Endothelial cell of umbilical vein (primary cell): ENCODE measurements at regions not wholly inside any gene's neighbourhood (a gene's known extent, or its start where the extent isn't known, plus 50 kb on each side); places are given as distances from the start of the nearest gene placed in this dataset.

Source experiments
- BruUV-seq: library from RNA; stranded (reverse); fragments of 400-500 nt; replicated peaks from 2 replicates; lab custom pipeline; 2021; lab: Mats Ljungman, UMichigan
- CTCF ChIA-PET: fragments of 300-600, 350-600 bp; sonication (Branson Sonifier 250); formaldehyde crosslinking; loops from one replicate; lab custom pipeline; 2021; ENCODE audit warnings: antibody characterized with exemption, inconsistent platforms; lab: Charles Lee
- POLR2A ChIA-PET: fragments of 300-600, 350-600 bp; sonication (Branson Sonifier 250); formaldehyde crosslinking; loops from one replicate; lab custom pipeline; 2021; ENCODE audit warnings: antibody characterized with exemption, inconsistent platforms; lab: Charles Lee
- DNase-seq: peaks from one replicate; pipeline ENCODE4 v3.0.0-alpha.2; 2011; ENCODE audit warnings: low read depth, low spot score
- FAIRE-seq: peaks from 2 replicates; lab custom pipeline; 2011; peaks lifted over from hg19 to GRCh38; lab: Jason Lieb, UNC
- H2AFZ ChIP-seq: 2 replicates; pipeline ENCODE4 v1.6.0; 2012; ENCODE audit warnings: low read depth, low read length, control low read depth, inconsistent platforms
- H3K27ac ChIP-seq: 2 replicates; pipeline ENCODE4 v1.5.1; 2011; ENCODE audit warnings: low read depth, mild to moderate bottlenecking, control low read depth, low read length, moderate library complexity; ENCODE audit not compliant: insufficient read depth
- H3K27me3 ChIP-seq, 2 experiments: 2 replicates each; pipeline versions ENCODE4 v1.6.0 to v1.6.1; 2011; ENCODE audit warnings: low read length in 2 of 2, mixed read lengths in 1 of 2; ENCODE audit not compliant: control insufficient read depth in 2 of 2, insufficient read depth in 2 of 2
- H3K36me3 ChIP-seq, 2 experiments: 2 replicates in 1 of 2; 3 replicates in 1 of 2; pipeline ENCODE4 v1.5.1; 2011; ENCODE audit warnings: low read length in 2 of 2, mild to moderate bottlenecking in 1 of 2, moderate library complexity in 1 of 2; ENCODE audit not compliant: control insufficient read depth in 2 of 2, insufficient read depth in 2 of 2; ENCODE audit errors: extremely low read depth in 1 of 2
- H3K4me1 ChIP-seq: 3 replicates; pipeline ENCODE4 v1.5.1; 2011; ENCODE audit warnings: mild to moderate bottlenecking, low read length; ENCODE audit not compliant: control insufficient read depth, insufficient read depth; ENCODE audit errors: extremely low read depth
- H3K4me2 ChIP-seq: 2 replicates; pipeline ENCODE4 v1.6.1; 2011; ENCODE audit warnings: low read length, control low read depth, mixed read lengths; ENCODE audit not compliant: insufficient read depth
- H3K4me3 ChIP-seq, 3 experiments: fragments of 200-600 bp in 1 of 3; sonication (generic), shearing (Covaris generic) in 1 of 3; replicated peaks in 1 of 3; 2 replicates each; pipeline ENCODE4 v1.5.1; 2011 to 2016; ENCODE audit warnings: control low read depth in 3 of 3, low read length in 3 of 3, mild to moderate bottlenecking in 2 of 3, inconsistent platforms in 1 of 3, low read depth in 1 of 3, moderate library complexity in 1 of 3; ENCODE audit not compliant: insufficient read depth in 1 of 3
- H3K79me2 ChIP-seq: 2 replicates; pipeline ENCODE4 v1.6.0; 2012; ENCODE audit warnings: low read length, inconsistent platforms; ENCODE audit not compliant: control insufficient read depth, insufficient read depth
- H3K9ac ChIP-seq: replicated peaks from 2 replicates; pipeline ENCODE3; 2011; ENCODE audit warnings: low read length, control low read depth; ENCODE audit not compliant: insufficient read depth; ENCODE audit errors: extremely low read depth
- H3K9me1 ChIP-seq: replicated peaks from 3 replicates; pipeline ENCODE4 v1.6.0; 2011; ENCODE audit warnings: mild to moderate bottlenecking, low read length; ENCODE audit not compliant: control insufficient read depth, insufficient read depth; ENCODE audit errors: extremely low read depth
- H3K9me3 ChIP-seq: replicated peaks from 2 replicates; pipeline ENCODE4 v1.5.1; 2012; ENCODE audit warnings: low read length, inconsistent platforms; ENCODE audit not compliant: control insufficient read depth, insufficient read depth
- H4K20me1 ChIP-seq: replicated peaks from 2 replicates; pipeline ENCODE3; 2011; ENCODE audit warnings: mild to moderate bottlenecking, low read length; ENCODE audit not compliant: control insufficient read depth, insufficient read depth; ENCODE audit errors: extremely low read depth
- CTCF ChIP-seq, 2 donors: IDR thresholded peaks; 1 replicate in 1 of 2; 2 replicates in 1 of 2; pipeline ENCODE4 v1.5.1; 2011; ENCODE audit warnings: low read length in 2 of 2, mild to moderate bottlenecking in 2 of 2, moderate library complexity in 2 of 2, control low read depth in 1 of 2, inconsistent platforms in 1 of 2, low read depth in 1 of 2; ENCODE audit not compliant: insufficient read depth in 1 of 2; ENCODE audit errors: extremely low read depth in 1 of 2
- EZH2 ChIP-seq: IDR thresholded peaks from 2 replicates; pipeline ENCODE4 v1.6.1; 2012; ENCODE audit warnings: borderline replicate concordance, low read depth, mild to moderate bottlenecking, moderate library complexity, low read length, inconsistent platforms; ENCODE audit not compliant: severe bottlenecking
- FOS ChIP-seq: IDR thresholded peaks from 2 replicates; pipeline ENCODE4 v1.6.1; 2011; ENCODE audit warnings: mild to moderate bottlenecking, low read length, moderate library complexity, borderline replicate concordance; ENCODE audit not compliant: insufficient read depth
- GATA2 ChIP-seq: IDR thresholded peaks from 2 replicates; pipeline ENCODE4 v1.7.0; 2011; ENCODE audit warnings: low read depth, mild to moderate bottlenecking, moderate library complexity, mixed read lengths, low read length; ENCODE audit not compliant: insufficient read length, insufficient read depth
- JUN ChIP-seq: IDR thresholded peaks from 2 replicates; pipeline ENCODE4 v1.6.1; 2011; ENCODE audit warnings: borderline replicate concordance, low read depth; ENCODE audit not compliant: insufficient read length, insufficient read depth
- MAX ChIP-seq: IDR thresholded peaks from 2 replicates; pipeline ENCODE4 v1.6.1; 2011; ENCODE audit not compliant: insufficient read depth, insufficient read length
- MYC ChIP-seq: IDR thresholded peaks from one replicate; pipeline ENCODE4 v1.6.1; 2011; ENCODE audit warnings: mild to moderate bottlenecking, low read depth, low read length
- POLR2A ChIP-seq: IDR thresholded peaks from 2 replicates; pipeline ENCODE4 v1.6.1; 2012; ENCODE audit warnings: low read depth, mild to moderate bottlenecking, control low read depth, low read length
- POLR2AphosphoS5 ChIP-seq: IDR thresholded peaks from 2 replicates; pipeline ENCODE4 v1.6.1; 2012; ENCODE audit warnings: low read depth, mild to moderate bottlenecking, control low read depth, low read length, moderate library complexity; ENCODE audit not compliant: insufficient read depth
- dilution Hi-C: fragments of 300-500 bp; cut with MboI; formaldehyde crosslinking; loops from one replicate; pipeline ENCODE4 v1.15.0; 2019; ENCODE audit warnings: low sequenced_read_pairs; ENCODE audit not compliant: extremely low pct_ligation_motif_present
- intact Hi-C: fragments of 100-400 bp; cut with micrococcal nuclease; formaldehyde crosslinking; loops from one replicate; pipeline ENCODE4 v1.10.0; 2022

- intact Hi-C loops = no loop called here
- Histone ChIP-seq H3K9ac (no peak overlapping the region), H3K9me3 (no peaks in the 10 kb centered on the region), H3K27me3 (peaks cover 0 to 10% of the 10 kb centered on the region in 2 experiments), H3K36me3 (no peaks in the 10 kb centered on the region), H3K9me1 (no peaks in the 10 kb centered on the region), H3K27ac (no peak overlapping the region), H4K20me1 (no peaks in the 10 kb centered on the region), H2AFZ (no peak overlapping the region), H3K4me3 (no peak overlapping the region), H3K79me2 (no peaks in the 10 kb centered on the region), H3K4me2 (no peak overlapping the region), H3K4me1 (no peaks in the 10 kb centered on the region)
- no TSS peak for BruUV-seq
- dilution Hi-C loops = no loop called here
- no peak for DNase-seq
- no peak for FAIRE-seq
- CTCF ChIA-PET = no interaction called here
- POLR2A ChIA-PET = no interaction called here
- TF ChIP-seq MYC (no peak), CTCF (IDR thresholded peaks at IDR 0.05; ENCODE audit: extremely low read depth in 1 of 2, insufficient read depth in 1 of 2, low read depth in 1 of 2, low read length in 2 of 2) (no peak), POLR2AphosphoS5 (no peak)
Observed at GRCh38 chr7:26562841-26563240, 271.2 kb downstream of the SNX10 start.

- dilution Hi-C loops = no loop called here
- no TSS peak for BruUV-seq
- H3K9ac ChIP-seq = no peak overlapping the region
Observed at GRCh38 chr7:26563406-26563805, 271.7 kb downstream of the SNX10 start.

More at GRCh38 chr7:26563406-26563805, 271.7 kb downstream of the SNX10 start:
- Histone ChIP-seq H3K4me2 (no peak overlapping the region), H3K36me3 (no peaks in the 10 kb centered on the region), H3K79me2 (no peaks in the 10 kb centered on the region), H3K27ac (no peak overlapping the region), H3K27me3 (peaks cover 0 to 8% of the 10 kb centered on the region in 2 experiments), H3K9me3 (no peaks in the 10 kb centered on the region), H4K20me1 (no peaks in the 10 kb centered on the region), H2AFZ (no peak overlapping the region), H3K9me1 (no peaks in the 10 kb centered on the region), H3K4me1 (no peaks in the 10 kb centered on the region), H3K4me3 (no peak overlapping the region)
- ChIA-PET CTCF (no interaction called here), POLR2A (no interaction called here)
- DNase-seq = no peak
- no peak for TF ChIP-seq POLR2A
- TF ChIP-seq EZH2 = no peak
- no peak for TF ChIP-seq MAX
- TF ChIP-seq JUN = no peak
- TF ChIP-seq GATA2 = no peak
- TF ChIP-seq FOS = no peak
- no peak for TF ChIP-seq CTCF (IDR thresholded peaks at IDR 0.05; ENCODE audit: extremely low read depth in 1 of 2, insufficient read depth in 1 of 2, low read depth in 1 of 2, low read length in 2 of 2)
- no peak for TF ChIP-seq POLR2AphosphoS5
- intact Hi-C loops = no loop called here
- FAIRE-seq = no peak
